HepG2 (cell line): ENCODE measurements at regions not wholly inside any gene's neighbourhood (a gene's known extent, or its start where the extent isn't known, plus 50 kb on each side); places are given as distances from the start of the nearest gene placed in this dataset.

Experiments used
- KMT2A ChIP-seq: sonication (generic); formaldehyde crosslinking; IDR thresholded peaks from 2 replicates; pipeline ENCODE4 v1.4.0; 2020; ENCODE audit warnings: missing genetic modification reagents
- NAIF1 ChIP-seq: sonication (generic); formaldehyde crosslinking; IDR thresholded peaks from 2 replicates; pipeline ENCODE4 v1.5.0; 2020; ENCODE audit warnings: mild to moderate bottlenecking, missing genetic modification reagents, borderline replicate concordance
- NR2F6 ChIP-seq, 2 experiments: IDR thresholded peaks; 2 replicates each; pipeline ENCODE4 v1.6.1; 2016; ENCODE audit warnings: antibody characterized with exemption in 1 of 2, mild to moderate bottlenecking in 1 of 2
- POLR2G ChIP-seq: fragments of 200-400 bp; formaldehyde crosslinking; IDR thresholded peaks from 2 replicates; pipeline ENCODE4 v1.6.1; 2018; ENCODE audit warnings: mild to moderate bottlenecking, low read depth, low read length, moderate library complexity
- SAP130 ChIP-seq: IDR thresholded peaks from 2 replicates; pipeline ENCODE4 v1.6.1; 2016; ENCODE audit warnings: low read depth
- TEAD2 ChIP-seq: sonication (generic); formaldehyde crosslinking; IDR thresholded peaks from 2 replicates; pipeline ENCODE4 v1.9.0; 2021; ENCODE audit warnings: missing genetic modification reagents
- ZC3H13 ChIP-seq: sonication (generic); formaldehyde crosslinking; IDR thresholded peaks from 2 replicates; pipeline ENCODE4 v1.8.1; 2023; ENCODE audit warnings: mild to moderate bottlenecking, missing genetic modification reagents, moderate library complexity
- ZNF264 ChIP-seq: sonication (generic); formaldehyde crosslinking; IDR thresholded peaks from 2 replicates; pipeline ENCODE4 v1.4.0; 2020; ENCODE audit warnings: missing genetic modification reagents
- ZNF709 ChIP-seq: sonication (generic); formaldehyde crosslinking; IDR thresholded peaks from 2 replicates; pipeline ENCODE4 v1.5.0; 2020; ENCODE audit warnings: mild to moderate bottlenecking, missing genetic modification reagents
- ZNF781 ChIP-seq: sonication (generic); formaldehyde crosslinking; IDR thresholded peaks from 2 replicates; pipeline ENCODE4 v1.5.1; 2020; ENCODE audit warnings: borderline replicate concordance, mild to moderate bottlenecking, missing genetic modification reagents; ENCODE audit errors: not compliant biosample characterization
- TF ChIP-seq, protein P1 (sequence below): sonication (generic); formaldehyde crosslinking; IDR thresholded peaks from 2 replicates; pipeline ENCODE4 v1.5.1; 2020; ENCODE audit warnings: mild to moderate bottlenecking, missing genetic modification reagents
- TF ChIP-seq, protein P2 (sequence below): sonication (generic); formaldehyde crosslinking; IDR thresholded peaks from 2 replicates; pipeline ENCODE4 v1.5.0; 2020; ENCODE audit warnings: mild to moderate bottlenecking, missing genetic modification reagents, borderline replicate concordance
- TF ChIP-seq, protein P3 (sequence below): IDR thresholded peaks from 2 replicates; pipeline ENCODE4 v1.4.0; 2020; ENCODE audit warnings: mild to moderate bottlenecking, missing genetic modification reagents
- TF ChIP-seq, protein P4 (sequence below): sonication (generic); formaldehyde crosslinking; IDR thresholded peaks from 2 replicates; pipeline ENCODE4 v1.4.0; 2020; ENCODE audit warnings: mild to moderate bottlenecking, missing genetic modification reagents

DNA sequence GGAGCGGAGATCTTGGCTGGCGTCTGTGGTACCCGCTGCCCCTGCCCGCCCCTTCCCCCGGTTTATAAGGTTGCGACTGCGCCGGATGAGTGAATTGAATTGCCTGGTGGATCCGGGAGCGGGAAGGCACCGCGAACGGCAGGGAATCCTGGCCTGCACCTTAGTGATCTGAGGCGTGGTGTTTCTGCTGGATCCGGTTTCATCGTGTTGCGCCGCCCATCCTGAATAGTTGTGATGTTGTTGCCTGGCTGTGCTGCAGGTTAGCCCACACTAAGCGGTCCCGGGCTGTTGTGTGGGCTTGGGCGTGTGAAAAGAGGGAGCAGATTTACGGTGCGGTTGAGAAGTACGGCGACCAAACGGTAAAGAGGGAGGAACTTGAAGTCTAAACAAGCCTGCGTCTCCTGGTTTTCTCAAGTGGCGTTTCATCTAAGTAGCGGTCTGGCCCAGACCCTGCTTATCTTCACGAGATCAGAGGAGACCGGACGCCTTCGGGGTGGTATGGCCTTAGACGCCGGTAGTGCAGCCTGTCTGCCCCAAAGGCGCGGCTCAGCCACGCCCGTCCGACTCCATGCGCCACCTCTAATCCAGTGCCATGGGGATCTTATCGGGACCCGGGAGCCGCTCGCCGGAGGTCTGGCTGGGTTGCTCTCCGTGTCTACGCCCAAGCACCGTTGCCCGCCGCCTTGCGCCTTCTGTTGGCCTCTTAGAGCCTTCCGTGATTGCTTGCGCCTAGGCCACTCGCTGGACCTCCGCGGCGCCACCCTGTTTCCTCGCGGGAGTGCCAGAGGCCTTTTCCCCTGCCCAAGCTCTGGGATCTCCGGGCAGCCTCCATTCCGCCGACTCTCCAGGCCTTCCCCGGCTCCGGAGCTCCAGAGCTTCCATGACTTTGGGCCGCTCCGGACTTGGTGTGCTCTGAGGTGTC lies 87.5 kb upstream of the RHOU start (continued):
- TF ChIP-seq NR2F6 (IDR thresholded peaks at IDR 0.05) (no peak), NR2F6 (CRISPR knock-in tag; IDR thresholded peaks at IDR 0.05) (peak; percentile 24), ZNF264 (CRISPR knock-in tag) (no peak), KMT2A (CRISPR knock-in tag) (peak; percentile 77), ZNF781 (peak; percentile 61), TEAD2 (0 out of 2 replicates have a peak, but pooled peaks have one; percentile 15), ZNF709 (CRISPR knock-in tag) (peak; percentile 64; the same call in 1 of the 2 replicates), ZC3H13 (CRISPR knock-in tag) (peak; percentile 6; the same call in 1 of the 2 replicates), SAP130 (CRISPR knock-in tag) (peak; percentile 88), NAIF1 (CRISPR knock-in tag) (0 out of 2 replicates have a peak, but pooled peaks have one; percentile 25), POLR2G (peak; percentile 76)
- TF ChIP-seq, protein P1, sequence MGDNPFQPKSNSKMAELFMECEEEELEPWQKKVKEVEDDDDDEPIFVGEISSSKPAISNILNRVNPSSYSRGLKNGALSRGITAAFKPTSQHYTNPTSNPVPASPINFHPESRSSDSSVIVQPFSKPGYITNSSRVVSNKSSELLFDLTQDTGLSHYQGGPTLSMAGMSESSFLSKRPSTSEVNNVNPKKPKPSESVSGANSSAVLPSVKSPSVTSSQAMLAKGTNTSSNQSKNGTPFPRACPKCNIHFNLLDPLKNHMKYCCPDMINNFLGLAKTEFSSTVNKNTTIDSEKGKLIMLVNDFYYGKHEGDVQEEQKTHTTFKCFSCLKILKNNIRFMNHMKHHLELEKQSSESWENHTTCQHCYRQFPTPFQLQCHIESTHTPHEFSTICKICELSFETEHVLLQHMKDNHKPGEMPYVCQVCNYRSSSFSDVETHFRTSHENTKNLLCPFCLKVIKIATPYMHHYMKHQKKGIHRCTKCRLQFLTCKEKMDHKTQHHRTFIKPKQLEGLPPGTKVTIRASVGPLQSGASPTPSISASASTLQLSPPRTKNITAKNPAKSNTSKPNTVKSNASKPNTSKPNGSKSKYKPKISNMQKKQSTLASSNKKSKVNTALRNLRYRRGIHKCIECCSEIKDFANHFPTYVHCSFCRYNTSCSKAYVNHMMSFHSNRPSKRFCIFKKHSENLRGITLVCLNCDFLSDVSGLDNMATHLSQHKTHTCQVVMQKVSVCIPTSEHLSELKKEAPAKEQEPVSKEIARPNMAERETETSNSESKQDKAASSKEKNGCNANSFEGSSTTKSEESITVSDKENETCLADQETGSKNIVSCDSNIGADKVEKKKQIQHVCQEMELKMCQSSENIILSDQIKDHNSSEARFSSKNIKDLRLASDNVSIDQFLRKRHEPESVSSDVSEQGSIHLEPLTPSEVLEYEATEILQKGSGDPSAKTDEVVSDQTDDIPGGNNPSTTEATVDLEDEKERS (CRISPR knock-in tag): peak; percentile 83
- TF ChIP-seq, protein P2, sequence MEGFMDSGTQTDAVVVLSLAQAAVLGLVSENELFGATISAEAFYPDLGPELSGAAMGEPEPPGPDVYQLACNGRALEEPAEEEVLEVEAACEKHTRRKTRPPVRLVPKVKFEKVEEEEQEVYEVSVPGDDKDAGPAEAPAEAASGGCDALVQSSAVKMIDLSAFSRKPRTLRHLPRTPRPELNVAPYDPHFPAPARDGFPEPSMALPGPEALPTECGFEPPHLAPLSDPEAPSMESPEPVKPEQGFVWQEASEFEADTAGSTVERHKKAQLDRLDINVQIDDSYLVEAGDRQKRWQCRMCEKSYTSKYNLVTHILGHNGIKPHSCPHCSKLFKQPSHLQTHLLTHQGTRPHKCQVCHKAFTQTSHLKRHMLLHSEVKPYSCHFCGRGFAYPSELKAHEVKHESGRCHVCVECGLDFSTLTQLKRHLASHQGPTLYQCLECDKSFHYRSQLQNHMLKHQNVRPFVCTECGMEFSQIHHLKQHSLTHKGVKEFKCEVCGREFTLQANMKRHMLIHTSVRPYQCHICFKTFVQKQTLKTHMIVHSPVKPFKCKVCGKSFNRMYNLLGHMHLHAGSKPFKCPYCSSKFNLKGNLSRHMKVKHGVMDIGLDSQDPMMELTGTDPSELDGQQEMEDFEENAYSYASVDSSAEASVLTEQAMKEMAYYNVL: 0 out of 2 replicates have a peak, but pooled peaks have one; percentile 25
- TF ChIP-seq, protein P3, sequence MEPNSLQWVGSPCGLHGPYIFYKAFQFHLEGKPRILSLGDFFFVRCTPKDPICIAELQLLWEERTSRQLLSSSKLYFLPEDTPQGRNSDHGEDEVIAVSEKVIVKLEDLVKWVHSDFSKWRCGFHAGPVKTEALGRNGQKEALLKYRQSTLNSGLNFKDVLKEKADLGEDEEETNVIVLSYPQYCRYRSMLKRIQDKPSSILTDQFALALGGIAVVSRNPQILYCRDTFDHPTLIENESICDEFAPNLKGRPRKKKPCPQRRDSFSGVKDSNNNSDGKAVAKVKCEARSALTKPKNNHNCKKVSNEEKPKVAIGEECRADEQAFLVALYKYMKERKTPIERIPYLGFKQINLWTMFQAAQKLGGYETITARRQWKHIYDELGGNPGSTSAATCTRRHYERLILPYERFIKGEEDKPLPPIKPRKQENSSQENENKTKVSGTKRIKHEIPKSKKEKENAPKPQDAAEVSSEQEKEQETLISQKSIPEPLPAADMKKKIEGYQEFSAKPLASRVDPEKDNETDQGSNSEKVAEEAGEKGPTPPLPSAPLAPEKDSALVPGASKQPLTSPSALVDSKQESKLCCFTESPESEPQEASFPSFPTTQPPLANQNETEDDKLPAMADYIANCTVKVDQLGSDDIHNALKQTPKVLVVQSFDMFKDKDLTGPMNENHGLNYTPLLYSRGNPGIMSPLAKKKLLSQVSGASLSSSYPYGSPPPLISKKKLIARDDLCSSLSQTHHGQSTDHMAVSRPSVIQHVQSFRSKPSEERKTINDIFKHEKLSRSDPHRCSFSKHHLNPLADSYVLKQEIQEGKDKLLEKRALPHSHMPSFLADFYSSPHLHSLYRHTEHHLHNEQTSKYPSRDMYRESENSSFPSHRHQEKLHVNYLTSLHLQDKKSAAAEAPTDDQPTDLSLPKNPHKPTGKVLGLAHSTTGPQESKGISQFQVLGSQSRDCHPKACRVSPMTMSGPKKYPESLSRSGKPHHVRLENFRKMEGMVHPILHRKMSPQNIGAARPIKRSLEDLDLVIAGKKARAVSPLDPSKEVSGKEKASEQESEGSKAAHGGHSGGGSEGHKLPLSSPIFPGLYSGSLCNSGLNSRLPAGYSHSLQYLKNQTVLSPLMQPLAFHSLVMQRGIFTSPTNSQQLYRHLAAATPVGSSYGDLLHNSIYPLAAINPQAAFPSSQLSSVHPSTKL: no peak
- TF ChIP-seq, protein P4, sequence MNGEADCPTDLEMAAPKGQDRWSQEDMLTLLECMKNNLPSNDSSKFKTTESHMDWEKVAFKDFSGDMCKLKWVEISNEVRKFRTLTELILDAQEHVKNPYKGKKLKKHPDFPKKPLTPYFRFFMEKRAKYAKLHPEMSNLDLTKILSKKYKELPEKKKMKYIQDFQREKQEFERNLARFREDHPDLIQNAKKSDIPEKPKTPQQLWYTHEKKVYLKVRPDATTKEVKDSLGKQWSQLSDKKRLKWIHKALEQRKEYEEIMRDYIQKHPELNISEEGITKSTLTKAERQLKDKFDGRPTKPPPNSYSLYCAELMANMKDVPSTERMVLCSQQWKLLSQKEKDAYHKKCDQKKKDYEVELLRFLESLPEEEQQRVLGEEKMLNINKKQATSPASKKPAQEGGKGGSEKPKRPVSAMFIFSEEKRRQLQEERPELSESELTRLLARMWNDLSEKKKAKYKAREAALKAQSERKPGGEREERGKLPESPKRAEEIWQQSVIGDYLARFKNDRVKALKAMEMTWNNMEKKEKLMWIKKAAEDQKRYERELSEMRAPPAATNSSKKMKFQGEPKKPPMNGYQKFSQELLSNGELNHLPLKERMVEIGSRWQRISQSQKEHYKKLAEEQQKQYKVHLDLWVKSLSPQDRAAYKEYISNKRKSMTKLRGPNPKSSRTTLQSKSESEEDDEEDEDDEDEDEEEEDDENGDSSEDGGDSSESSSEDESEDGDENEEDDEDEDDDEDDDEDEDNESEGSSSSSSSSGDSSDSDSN (CRISPR knock-in tag): peak; percentile 94
